Hepatocyte (in vitro differentiated cells): ENCODE measurements at regions not wholly inside any gene's neighbourhood (a gene's known extent, or its start where the extent isn't known, plus 50 kb on each side); places are given as distances from the start of the nearest gene placed in this dataset.

ENCODE experiments used
- DNase-seq: peaks from one replicate; pipeline ENCODE4 v3.0.0-alpha.2; 2016; ENCODE audit warnings: low spot score
- H2AFZ ChIP-seq: fragments of 200-600 bp; sonication (generic); 2 replicates; pipeline ENCODE4 v1.6.0; 2016; ENCODE audit warnings: antibody characterized with exemption, mild to moderate bottlenecking
- H3K27ac ChIP-seq: fragments of 200-600 bp; sonication (generic); 2 replicates; pipeline ENCODE4 v1.5.1; 2016; ENCODE audit warnings: mild to moderate bottlenecking
- H3K27me3 ChIP-seq: fragments of 200-600 bp; sonication (generic); 2 replicates; pipeline ENCODE4 v1.6.1; 2016
- H3K36me3 ChIP-seq: fragments of 200-600 bp; sonication (generic); replicated peaks from 2 replicates; pipeline ENCODE4 v1.5.1; 2016; ENCODE audit warnings: low read depth; ENCODE audit not compliant: insufficient read depth
- H3K4me1 ChIP-seq: fragments of 200-600 bp; sonication (generic); 2 replicates; pipeline ENCODE4 v1.5.1; 2016; ENCODE audit warnings: mild to moderate bottlenecking, moderate library complexity; ENCODE audit not compliant: insufficient read depth
- H3K4me2 ChIP-seq: fragments of 200-600 bp; sonication (generic); 2 replicates; pipeline ENCODE4 v1.6.0; 2016
- H3K4me3 ChIP-seq: fragments of 200-600 bp; sonication (generic); 2 replicates; pipeline ENCODE4 v1.5.1; 2016; ENCODE audit warnings: mild to moderate bottlenecking
- H3K79me2 ChIP-seq: fragments of 200-600 bp; sonication (generic); 2 replicates; pipeline ENCODE4 v1.6.0; 2017; ENCODE audit warnings: mild to moderate bottlenecking
- H3K9me2 ChIP-seq: fragments of 200-600 bp; sonication (generic); replicated peaks from 2 replicates; pipeline ENCODE4 v1.6.0; 2017; ENCODE audit warnings: mild to moderate bottlenecking; ENCODE audit not compliant: insufficient read depth
- H3K9me3 ChIP-seq: fragments of 200-600 bp; sonication (generic); 2 replicates; pipeline ENCODE4 v1.5.1; 2016; ENCODE audit warnings: low read depth, mild to moderate bottlenecking
- H4K20me1 ChIP-seq: fragments of 200-600 bp; sonication (generic); 2 replicates; pipeline ENCODE4 v1.6.0; 2016; ENCODE audit warnings: mild to moderate bottlenecking; ENCODE audit not compliant: insufficient read depth, poor library complexity, severe bottlenecking
- EZH2 ChIP-seq: fragments of 200-600 bp; sonication (generic); IDR thresholded peaks from 2 replicates; pipeline ENCODE4 v1.6.1; 2016; ENCODE audit warnings: antibody characterized with exemption, mild to moderate bottlenecking, borderline replicate concordance
- EZH2phosphoT487 ChIP-seq: fragments of 200-600 bp; sonication (generic); IDR thresholded peaks from one replicate; pipeline ENCODE4 v1.6.1; 2018; ENCODE audit warnings: antibody characterized with exemption, mild to moderate bottlenecking, low read depth, moderate library complexity; ENCODE audit not compliant: unreplicated experiment, severe bottlenecking
- WGBS: methylation state at CpG from one replicate; pipeline ENCODE4 v1.1.6; 2016; ENCODE audit warnings: low lambda C conversion rate; ENCODE audit errors: missing lambda C conversion rate; 5-methylcytosine and 5-hydroxymethylcytosine counted together
- TF ChIP-seq, protein P1 (sequence below): fragments of 200-600 bp; sonication (generic); IDR thresholded peaks from 2 replicates; pipeline ENCODE4 v1.5.1; 2016; ENCODE audit warnings: antibody characterized with exemption, mild to moderate bottlenecking; ENCODE audit not compliant: poor library complexity

DNA sequence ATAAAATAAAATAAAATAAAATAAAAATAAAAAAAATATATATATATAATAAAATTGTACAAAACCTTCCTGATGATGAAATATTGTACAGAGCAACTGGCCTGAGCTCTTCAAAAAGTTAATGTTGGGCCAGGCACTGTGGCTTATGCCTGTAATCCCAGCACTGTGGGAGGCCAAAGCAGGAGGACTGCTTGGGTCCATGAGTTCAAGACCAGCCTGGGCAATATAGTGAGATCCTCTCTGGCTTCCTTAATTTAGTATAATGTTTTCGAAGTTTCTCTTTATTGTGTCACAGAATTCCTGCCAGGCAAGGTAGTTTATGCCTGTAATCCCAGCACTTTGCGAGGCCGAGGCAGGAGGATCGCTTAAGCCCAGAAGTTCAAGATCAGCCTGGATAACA, 113.9 kb upstream of the SALL4 start:
- no peak overlapping the region for H3K4me2 ChIP-seq
- no peak overlapping the region for H2AFZ ChIP-seq
- H3K9me3 ChIP-seq = no peaks in the 10 kb centered on the region
- H3K4me3 ChIP-seq = no peak overlapping the region
- 99% methylated on average over 4 of the region's 4 CpGs for WGBS
- H3K36me3 ChIP-seq = no peaks in the 10 kb centered on the region
- no peak for DNase-seq
- no peaks in the 10 kb centered on the region for H4K20me1 ChIP-seq
- no peaks in the 10 kb centered on the region for H3K27me3 ChIP-seq
- TF ChIP-seq EZH2 (no peak), EZH2phosphoT487 (no peak)
- TF ChIP-seq, protein P1, sequence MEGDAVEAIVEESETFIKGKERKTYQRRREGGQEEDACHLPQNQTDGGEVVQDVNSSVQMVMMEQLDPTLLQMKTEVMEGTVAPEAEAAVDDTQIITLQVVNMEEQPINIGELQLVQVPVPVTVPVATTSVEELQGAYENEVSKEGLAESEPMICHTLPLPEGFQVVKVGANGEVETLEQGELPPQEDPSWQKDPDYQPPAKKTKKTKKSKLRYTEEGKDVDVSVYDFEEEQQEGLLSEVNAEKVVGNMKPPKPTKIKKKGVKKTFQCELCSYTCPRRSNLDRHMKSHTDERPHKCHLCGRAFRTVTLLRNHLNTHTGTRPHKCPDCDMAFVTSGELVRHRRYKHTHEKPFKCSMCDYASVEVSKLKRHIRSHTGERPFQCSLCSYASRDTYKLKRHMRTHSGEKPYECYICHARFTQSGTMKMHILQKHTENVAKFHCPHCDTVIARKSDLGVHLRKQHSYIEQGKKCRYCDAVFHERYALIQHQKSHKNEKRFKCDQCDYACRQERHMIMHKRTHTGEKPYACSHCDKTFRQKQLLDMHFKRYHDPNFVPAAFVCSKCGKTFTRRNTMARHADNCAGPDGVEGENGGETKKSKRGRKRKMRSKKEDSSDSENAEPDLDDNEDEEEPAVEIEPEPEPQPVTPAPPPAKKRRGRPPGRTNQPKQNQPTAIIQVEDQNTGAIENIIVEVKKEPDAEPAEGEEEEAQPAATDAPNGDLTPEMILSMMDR = no peak
- no peaks in the 10 kb centered on the region for H3K9me2 ChIP-seq
- no peaks in the 10 kb centered on the region for H3K79me2 ChIP-seq
- H3K4me1 ChIP-seq = peaks cover 16% of the 10 kb centered on the region
- no peak overlapping the region for H3K27ac ChIP-seq

DNA sequence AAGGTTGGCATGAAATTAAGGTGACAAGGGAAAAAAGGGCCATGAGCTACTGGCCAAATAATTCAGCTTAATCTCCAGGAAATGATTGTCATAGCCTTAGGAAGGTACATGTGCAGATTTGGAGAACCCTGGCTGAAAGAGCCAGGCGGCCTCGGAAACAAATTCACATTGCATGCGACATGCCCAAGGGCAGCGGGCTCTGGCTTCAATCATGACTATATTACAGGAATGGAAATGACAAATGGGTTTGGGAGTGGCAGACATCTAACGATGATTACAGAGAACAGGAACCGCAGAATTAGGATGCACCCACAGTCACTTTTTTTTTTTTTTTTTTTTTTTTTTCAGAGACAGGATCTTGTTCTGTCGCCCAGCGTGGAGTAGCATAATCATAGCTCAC, 112.4 kb upstream of the SALL4 start:
- Histone ChIP-seq H3K4me2 (no peak overlapping the region), H4K20me1 (no peaks in the 10 kb centered on the region)
- TF ChIP-seq, protein P1 = no peak
- TF ChIP-seq EZH2phosphoT487 (no peak), EZH2 (no peak)

DNA sequence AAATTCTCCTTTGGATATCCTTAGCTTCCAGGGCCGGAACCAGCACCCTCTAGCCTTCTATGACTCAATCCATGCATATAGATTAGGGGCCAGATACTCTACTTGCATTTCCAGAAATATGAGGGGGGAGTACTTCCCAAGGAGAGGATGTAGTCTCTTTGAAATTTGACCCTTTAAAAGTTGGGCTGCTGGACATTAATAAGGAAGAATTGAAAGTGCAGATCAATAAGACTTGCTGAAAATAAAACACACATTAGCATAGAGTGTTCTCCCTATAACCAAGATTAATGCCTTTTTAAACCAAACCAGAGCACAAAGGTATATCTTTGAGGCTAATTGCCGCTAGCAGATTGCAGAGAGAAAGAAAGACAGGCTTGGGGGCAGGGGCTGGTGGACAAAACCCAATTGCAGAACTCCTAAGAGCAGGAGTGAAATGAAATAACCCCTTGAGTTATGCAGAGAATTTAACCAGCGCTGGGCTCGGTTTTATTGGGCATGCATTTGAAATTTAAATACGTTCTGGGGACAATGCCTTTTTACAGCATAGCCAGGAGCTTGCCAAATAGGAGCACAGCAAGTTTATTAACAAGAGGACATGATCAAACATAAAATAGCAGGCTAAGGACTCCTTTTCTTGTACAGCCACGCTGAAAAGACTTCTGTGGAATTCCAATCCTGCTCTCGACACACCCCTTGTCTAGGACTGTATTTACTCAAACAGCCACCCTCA, 108.2 kb upstream of the SALL4 start:
- Histone ChIP-seq H3K4me3 (no peak overlapping the region), H3K27ac (peak overlapping the region; percentile 28), H3K79me2 (no peaks in the 10 kb centered on the region), H3K9me2 (no peaks in the 10 kb centered on the region), H3K9me3 (no peaks in the 10 kb centered on the region), H4K20me1 (no peaks in the 10 kb centered on the region), H2AFZ (no peak overlapping the region), H3K36me3 (no peaks in the 10 kb centered on the region), H3K4me1 (peaks cover 16% of the 10 kb centered on the region), H3K4me2 (peak overlapping the region; percentile 68), H3K27me3 (no peaks in the 10 kb centered on the region)
- DNase-seq = peak; percentile 16
- WGBS = 9% methylated on average over 7 of the region's 7 CpGs
- TF ChIP-seq, protein P1 = no peak
- TF ChIP-seq EZH2 (no peak), EZH2phosphoT487 (no peak)

More for the DNA sequence above, 112.4 kb upstream of the SALL4 start:
- Histone ChIP-seq H3K9me3 (no peaks in the 10 kb centered on the region), H3K27me3 (no peaks in the 10 kb centered on the region), H3K4me1 (peaks cover 29% of the 10 kb centered on the region), H3K4me3 (no peak overlapping the region), H3K36me3 (no peaks in the 10 kb centered on the region), H3K27ac (no peak overlapping the region), H3K79me2 (no peaks in the 10 kb centered on the region), H2AFZ (no peak overlapping the region), H3K9me2 (no peaks in the 10 kb centered on the region)
- no peak for DNase-seq
- 66% methylated on average over 8 of the region's 8 CpGs for WGBS

DNA sequence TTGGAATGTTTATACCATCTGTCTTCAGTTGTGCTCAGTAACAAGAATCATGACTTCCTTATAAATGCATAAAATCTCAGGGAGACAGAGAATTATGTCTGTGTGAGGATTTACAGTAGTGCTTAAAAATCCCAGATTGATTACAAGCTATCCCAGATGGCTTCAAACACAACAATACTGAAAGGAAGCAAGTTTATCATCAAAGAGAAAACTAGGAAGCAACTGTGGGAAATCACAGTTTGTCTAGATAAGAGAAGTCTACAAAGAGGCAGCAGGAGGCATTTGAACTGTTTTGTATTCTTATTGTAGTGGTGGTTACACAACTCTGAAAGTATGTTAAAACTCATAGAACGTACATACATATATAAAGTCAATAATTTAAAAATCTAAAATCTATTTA, 104.4 kb upstream of the SALL4 start:
- no peaks in the 10 kb centered on the region for H3K79me2 ChIP-seq
- H3K27me3 ChIP-seq = no peaks in the 10 kb centered on the region
- no peaks in the 10 kb centered on the region for H3K36me3 ChIP-seq
- no peak overlapping the region for H3K4me3 ChIP-seq
- 63% methylated on average over 1 of the region's 1 CpG for WGBS
- H3K4me2 ChIP-seq = no peak overlapping the region
- no peak overlapping the region for H2AFZ ChIP-seq
- H3K27ac ChIP-seq = no peak overlapping the region
- DNase-seq = no peak
- no peak for TF ChIP-seq EZH2phosphoT487
- TF ChIP-seq, protein P1 = no peak
- no peak for TF ChIP-seq EZH2
- no peaks in the 10 kb centered on the region for H3K9me2 ChIP-seq
- no peaks in the 10 kb centered on the region for H3K9me3 ChIP-seq
- H4K20me1 ChIP-seq = no peaks in the 10 kb centered on the region
- H3K4me1 ChIP-seq = peaks cover 16% of the 10 kb centered on the region
